G401 (cell line): ENCODE measurements at regions not wholly inside any gene's neighbourhood (a gene's known extent, or its start where the extent isn't known, plus 50 kb on each side); places are given as distances from the start of the nearest gene placed in this dataset.

Experiments used
- DNase-seq: peaks from one replicate; pipeline ENCODE4 v3.0.0-alpha.2; 2015; ENCODE audit warnings: low spot score
- in situ Hi-C: cut with HindIII; loops from 2 replicates; pipeline ENCODE4 v1.10.0; 2016; ENCODE audit warnings: low sequenced_read_pairs, mixed read lengths

- DNase-seq, result no peak
- in situ Hi-C loops, result no loop called here
Observed at GRCh38 chr4:129342819-129343408, 247.0 kb downstream of the C4orf33 start.

GRCh38 chr4:129344058-129344457 is 248.1 kb downstream of the C4orf33 start:
- DNase-seq, result peak; percentile 18
- in situ Hi-C loops, result no loop called here

- no peak for DNase-seq
- in situ Hi-C loops, result no loop called here
Observed at GRCh38 chr4:129345609-129346008, 249.7 kb downstream of the C4orf33 start.

GRCh38 chr4:129346036-129346435 is 250.1 kb downstream of the C4orf33 start:
- no peak for DNase-seq
- in situ Hi-C loops, result no loop called here

- in situ Hi-C loops, result no loop called here
- no peak for DNase-seq
Observed at GRCh38 chr4:129346734-129347133, 250.8 kb downstream of the C4orf33 start.

GRCh38 chr4:129350834-129351721 is 255.1 kb downstream of the C4orf33 start:
- in situ Hi-C loops, result no loop called here
- no peak for DNase-seq

GRCh38 chr4:129352480-129352879 is 256.5 kb downstream of the C4orf33 start:
- no peak for DNase-seq
- in situ Hi-C loops, result no loop called here

GRCh38 chr4:129353490-129353889 is 257.5 kb downstream of the C4orf33 start:
- DNase-seq, result no peak
- in situ Hi-C loops, result no loop called here

- DNase-seq, result no peak
- in situ Hi-C loops, result no loop called here
Observed at GRCh38 chr4:129355031-129355430, 259.1 kb downstream of the C4orf33 start.

GRCh38 chr4:129355516-129355915 is 259.6 kb downstream of the C4orf33 start:
- in situ Hi-C loops, result no loop called here
- no peak for DNase-seq

GRCh38 chr4:129358571-129358970 is 262.6 kb downstream of the C4orf33 start:
- DNase-seq, result no peak
- in situ Hi-C loops, result no loop called here

- no peak for DNase-seq
- in situ Hi-C loops, result no loop called here
Observed at GRCh38 chr4:129359461-129359860, 263.5 kb downstream of the C4orf33 start.

GRCh38 chr4:129362691-129363274 is 266.8 kb downstream of the C4orf33 start:
- in situ Hi-C loops, result no loop called here
- DNase-seq, result peak; percentile 69

GRCh38 chr4:129364747-129365452 is 268.9 kb downstream of the C4orf33 start:
- no peak for DNase-seq
- in situ Hi-C loops, result no loop called here

- in situ Hi-C loops, result no loop called here
- DNase-seq, result no peak
Observed at GRCh38 chr4:129369361-129370010, 273.5 kb downstream of the C4orf33 start.

GRCh38 chr4:129371065-129371464 is 275.1 kb downstream of the C4orf33 start:
- in situ Hi-C loops, result no loop called here
- no peak for DNase-seq

GRCh38 chr4:129371926-129372325 is 276.0 kb downstream of the C4orf33 start:
- in situ Hi-C loops, result no loop called here
- DNase-seq, result no peak

- in situ Hi-C loops, result no loop called here
- no peak for DNase-seq
Observed at GRCh38 chr4:129377131-129377845, 281.3 kb downstream of the C4orf33 start.

- no peak for DNase-seq
- in situ Hi-C loops, result no loop called here
Observed at GRCh38 chr4:129378364-129378763, 282.4 kb downstream of the C4orf33 start.
